H1 (cell line): ENCODE measurements at regions not wholly inside any gene's neighbourhood (a gene's known extent, or its start where the extent isn't known, plus 50 kb on each side); places are given as distances from the start of the nearest gene placed in this dataset.

ENCODE experiments used
- HDAC6 ChIP-seq: IDR thresholded peaks from one replicate; pipeline ENCODE4 v1.7.1; 2012; ENCODE audit warnings: low read depth, mild to moderate bottlenecking, inconsistent platforms, low read length, moderate library complexity
- KDM5A ChIP-seq: fragments of 200-600 bp; IDR thresholded peaks from 2 replicates; pipeline ENCODE4 v1.7.1; 2012; ENCODE audit warnings: mild to moderate bottlenecking, low read length, inconsistent platforms, mixed read lengths
- SAP30 ChIP-seq: fragments of 300-600 bp; sonication (generic); IDR thresholded peaks from 2 replicates; pipeline ENCODE4 v1.7.1; 2012; ENCODE audit warnings: low read length, moderate library complexity, mild to moderate bottlenecking, inconsistent platforms; ENCODE audit not compliant: insufficient read depth, insufficient replicate concordance
- SIX5 ChIP-seq: IDR thresholded peaks from 2 replicates; pipeline ENCODE4 v1.6.1; 2011; ENCODE audit warnings: mild to moderate bottlenecking, low read depth, low read length
- TF ChIP-seq, protein P1 (sequence below), 3 experiments: IDR thresholded peaks; 1 replicate in 2 of 3; 2 replicates in 1 of 3; pipeline versions ENCODE4 v1.5.1 to v1.6.1; 2011; ENCODE audit warnings: low read length in 3 of 3, mild to moderate bottlenecking in 3 of 3, inconsistent platforms in 2 of 3, low read depth in 1 of 3, moderate library complexity in 1 of 3; ENCODE audit not compliant: insufficient read depth in 1 of 3; ENCODE audit errors: control extremely low read depth in 1 of 3

GRCh38 chr3:31106912-31107311 lies 212.5 kb upstream of the GADL1 start (continued):
- TF ChIP-seq, protein P1, sequence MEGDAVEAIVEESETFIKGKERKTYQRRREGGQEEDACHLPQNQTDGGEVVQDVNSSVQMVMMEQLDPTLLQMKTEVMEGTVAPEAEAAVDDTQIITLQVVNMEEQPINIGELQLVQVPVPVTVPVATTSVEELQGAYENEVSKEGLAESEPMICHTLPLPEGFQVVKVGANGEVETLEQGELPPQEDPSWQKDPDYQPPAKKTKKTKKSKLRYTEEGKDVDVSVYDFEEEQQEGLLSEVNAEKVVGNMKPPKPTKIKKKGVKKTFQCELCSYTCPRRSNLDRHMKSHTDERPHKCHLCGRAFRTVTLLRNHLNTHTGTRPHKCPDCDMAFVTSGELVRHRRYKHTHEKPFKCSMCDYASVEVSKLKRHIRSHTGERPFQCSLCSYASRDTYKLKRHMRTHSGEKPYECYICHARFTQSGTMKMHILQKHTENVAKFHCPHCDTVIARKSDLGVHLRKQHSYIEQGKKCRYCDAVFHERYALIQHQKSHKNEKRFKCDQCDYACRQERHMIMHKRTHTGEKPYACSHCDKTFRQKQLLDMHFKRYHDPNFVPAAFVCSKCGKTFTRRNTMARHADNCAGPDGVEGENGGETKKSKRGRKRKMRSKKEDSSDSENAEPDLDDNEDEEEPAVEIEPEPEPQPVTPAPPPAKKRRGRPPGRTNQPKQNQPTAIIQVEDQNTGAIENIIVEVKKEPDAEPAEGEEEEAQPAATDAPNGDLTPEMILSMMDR (IDR thresholded peaks at IDR 0.05; ENCODE audit: control extremely low read depth in 1 of 3, insufficient read depth in 1 of 3, low read depth in 1 of 3, low read length in 3 of 3): no peak
- TF ChIP-seq HDAC6 (no peak), SIX5 (no peak), SAP30 (no peak), KDM5A (no peak)
- TF ChIP-seq, all 59 proteins: peak for 0
